SU-DHL-6 (cell line): ENCODE measurements at regions not wholly inside any gene's neighbourhood (a gene's known extent, or its start where the extent isn't known, plus 50 kb on each side); places are given as distances from the start of the nearest gene placed in this dataset.

Source experiments
- H2AFZ ChIP-seq: fragments of 200-600 bp; sonication (generic); 2 replicates; pipeline ENCODE4 v1.6.1; 2014; ENCODE audit warnings: low read depth, mild to moderate bottlenecking, moderate library complexity, mixed read lengths, antibody characterized with exemption, low read length; ENCODE audit not compliant: severe bottlenecking
- H3F3A ChIP-seq: fragments of 200-600 bp; shearing (Covaris generic); 2 replicates; pipeline ENCODE4 v1.6.0; 2016; ENCODE audit warnings: antibody characterized with exemption, mild to moderate bottlenecking; ENCODE audit not compliant: insufficient read depth
- H3K27ac ChIP-seq: fragments of 200-600 bp; sonication (generic); 2 replicates; pipeline ENCODE4 v1.5.1; 2016; ENCODE audit warnings: low read depth, mild to moderate bottlenecking, low read length, moderate library complexity, mixed read lengths
- H3K27me3 ChIP-seq: fragments of 200-600 bp; sonication (generic), shearing (Covaris generic); 2 replicates; pipeline ENCODE4 v1.6.0; 2014; ENCODE audit warnings: mild to moderate bottlenecking, low read length
- H3K36me3 ChIP-seq: fragments of 200-600 bp; sonication (generic); 2 replicates; pipeline ENCODE4 v1.6.1; 2014; ENCODE audit warnings: mild to moderate bottlenecking, low read length, mixed read lengths
- H3K4me2 ChIP-seq: fragments of 300-600, 200-600 bp; shearing (Covaris generic), sonication (generic); 2 replicates; pipeline ENCODE4 v1.6.0; 2014; ENCODE audit warnings: low read length, low read depth, mild to moderate bottlenecking; ENCODE audit not compliant: poor library complexity, severe bottlenecking
- H3K4me3 ChIP-seq: fragments of 200-600 bp; sonication (generic); 2 replicates; pipeline ENCODE4 v1.5.1; 2014; ENCODE audit warnings: antibody characterized with exemption, low read length, mild to moderate bottlenecking, mixed read lengths; ENCODE audit not compliant: insufficient read depth, poor library complexity, severe bottlenecking
- H3K79me2 ChIP-seq: fragments of 200-600 bp; sonication (generic); 2 replicates; pipeline ENCODE4 v1.6.1; 2014; ENCODE audit warnings: mild to moderate bottlenecking, low read length, moderate library complexity; ENCODE audit not compliant: insufficient read depth
- H3K9ac ChIP-seq: fragments of 200-600 bp; sonication (generic); 2 replicates; pipeline ENCODE4 v1.7.0; 2014; ENCODE audit warnings: mild to moderate bottlenecking, low read length
- H3K9me2 ChIP-seq: fragments of 200-600 bp; sonication (generic); replicated peaks from 2 replicates; pipeline ENCODE4 v1.6.1; 2014; ENCODE audit warnings: low read length; ENCODE audit not compliant: insufficient read depth
- H3K9me3 ChIP-seq: fragments of 200-600 bp; sonication (generic); 2 replicates; pipeline ENCODE4 v1.6.1; 2014; ENCODE audit warnings: low read length, mixed read lengths; ENCODE audit not compliant: insufficient read depth
- H4K20me1 ChIP-seq: fragments of 200-600 bp; sonication (generic); 2 replicates; pipeline ENCODE4 v1.6.1; 2014; ENCODE audit warnings: low read depth, mild to moderate bottlenecking, antibody characterized with exemption, low read length, moderate library complexity, mixed read lengths
- EZH2phosphoT487 ChIP-seq: fragments of 200-600 bp; sonication (generic), shearing (Covaris generic); conservative IDR thresholded peaks from 2 replicates; pipeline ENCODE4 v1.6.1; 2018; ENCODE audit warnings: mild to moderate bottlenecking, antibody characterized with exemption, low read length, moderate library complexity, mixed read lengths
- TF ChIP-seq, protein P1 (sequence below): fragments of 200-600 bp; sonication (generic); IDR thresholded peaks from one replicate; pipeline ENCODE4 v1.5.1; 2017; ENCODE audit warnings: antibody characterized with exemption, mild to moderate bottlenecking, low read length, moderate library complexity; ENCODE audit not compliant: insufficient read depth, poor library complexity, severe bottlenecking

DNA sequence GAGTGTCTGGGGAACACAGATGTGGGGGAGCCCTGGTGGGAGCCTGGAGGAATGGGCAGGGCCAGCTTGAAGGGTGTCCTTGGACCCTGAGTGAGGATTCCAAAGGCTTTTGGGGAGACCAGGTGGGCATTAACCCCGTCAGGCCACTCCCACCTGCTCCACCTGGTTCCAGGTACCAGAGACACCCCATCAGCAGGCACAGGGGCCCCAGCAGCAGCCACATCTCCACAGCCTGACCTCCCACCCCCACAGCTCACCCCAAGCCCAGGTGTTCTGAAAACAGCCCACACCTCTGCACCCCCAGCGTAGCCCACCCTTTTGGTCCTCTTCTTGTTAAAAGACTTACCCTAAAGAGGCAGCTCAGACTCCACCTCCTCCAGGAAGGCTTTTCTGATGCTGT is 102.1 kb upstream of the PRR20G start:
- TF ChIP-seq, protein P1, sequence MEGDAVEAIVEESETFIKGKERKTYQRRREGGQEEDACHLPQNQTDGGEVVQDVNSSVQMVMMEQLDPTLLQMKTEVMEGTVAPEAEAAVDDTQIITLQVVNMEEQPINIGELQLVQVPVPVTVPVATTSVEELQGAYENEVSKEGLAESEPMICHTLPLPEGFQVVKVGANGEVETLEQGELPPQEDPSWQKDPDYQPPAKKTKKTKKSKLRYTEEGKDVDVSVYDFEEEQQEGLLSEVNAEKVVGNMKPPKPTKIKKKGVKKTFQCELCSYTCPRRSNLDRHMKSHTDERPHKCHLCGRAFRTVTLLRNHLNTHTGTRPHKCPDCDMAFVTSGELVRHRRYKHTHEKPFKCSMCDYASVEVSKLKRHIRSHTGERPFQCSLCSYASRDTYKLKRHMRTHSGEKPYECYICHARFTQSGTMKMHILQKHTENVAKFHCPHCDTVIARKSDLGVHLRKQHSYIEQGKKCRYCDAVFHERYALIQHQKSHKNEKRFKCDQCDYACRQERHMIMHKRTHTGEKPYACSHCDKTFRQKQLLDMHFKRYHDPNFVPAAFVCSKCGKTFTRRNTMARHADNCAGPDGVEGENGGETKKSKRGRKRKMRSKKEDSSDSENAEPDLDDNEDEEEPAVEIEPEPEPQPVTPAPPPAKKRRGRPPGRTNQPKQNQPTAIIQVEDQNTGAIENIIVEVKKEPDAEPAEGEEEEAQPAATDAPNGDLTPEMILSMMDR = no peak
- no peak for TF ChIP-seq EZH2phosphoT487
- H3K9me3 ChIP-seq = no peaks in the 10 kb centered on the region

DNA sequence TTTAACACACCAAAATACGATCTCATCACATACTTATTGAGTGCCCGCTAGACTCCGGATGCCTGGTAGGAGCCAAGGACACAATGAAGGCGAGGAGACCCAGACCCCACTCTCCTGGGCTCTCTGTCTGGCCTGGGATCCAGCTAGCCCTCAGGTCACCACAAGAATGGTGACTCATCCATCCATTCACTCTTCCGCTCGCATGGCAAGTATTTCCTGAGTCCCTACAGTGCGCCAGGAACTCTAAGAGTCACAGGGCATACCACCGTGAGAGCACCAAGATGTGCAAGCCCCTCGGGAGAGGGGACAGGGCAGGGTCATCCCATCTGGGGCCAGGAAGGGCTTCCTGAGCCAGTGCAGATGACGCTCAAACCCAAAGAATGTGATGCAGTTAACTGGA is 101.6 kb upstream of the PRR20G start:
- no peaks in the 10 kb centered on the region for H3K36me3 ChIP-seq
- H3K79me2 ChIP-seq = no peaks in the 10 kb centered on the region
- no peak overlapping the region for H3K9ac ChIP-seq
- H2AFZ ChIP-seq = no peak overlapping the region
- H3K27ac ChIP-seq = no peak overlapping the region
- no peaks in the 10 kb centered on the region for H4K20me1 ChIP-seq
- no peaks in the 10 kb centered on the region for H3K9me3 ChIP-seq
- no peaks in the 10 kb centered on the region for H3K9me2 ChIP-seq
- no peak overlapping the region for H3K4me2 ChIP-seq
- TF ChIP-seq, protein P1 = no peak
- TF ChIP-seq EZH2phosphoT487 = no peak
- no peaks in the 10 kb centered on the region for H3F3A ChIP-seq
- H3K4me3 ChIP-seq = no peak overlapping the region
- H3K27me3 ChIP-seq = no peaks in the 10 kb centered on the region

More for the DNA sequence above, 102.1 kb upstream of the PRR20G start:
- H3K27me3 ChIP-seq = no peaks in the 10 kb centered on the region
- no peak overlapping the region for H3K4me2 ChIP-seq
- H4K20me1 ChIP-seq = no peaks in the 10 kb centered on the region
- H3F3A ChIP-seq = no peaks in the 10 kb centered on the region
- H3K9me2 ChIP-seq = no peaks in the 10 kb centered on the region
- no peak overlapping the region for H2AFZ ChIP-seq
- no peaks in the 10 kb centered on the region for H3K79me2 ChIP-seq
- no peak overlapping the region for H3K27ac ChIP-seq
- no peak overlapping the region for H3K9ac ChIP-seq
- no peak overlapping the region for H3K4me3 ChIP-seq
- no peaks in the 10 kb centered on the region for H3K36me3 ChIP-seq

DNA sequence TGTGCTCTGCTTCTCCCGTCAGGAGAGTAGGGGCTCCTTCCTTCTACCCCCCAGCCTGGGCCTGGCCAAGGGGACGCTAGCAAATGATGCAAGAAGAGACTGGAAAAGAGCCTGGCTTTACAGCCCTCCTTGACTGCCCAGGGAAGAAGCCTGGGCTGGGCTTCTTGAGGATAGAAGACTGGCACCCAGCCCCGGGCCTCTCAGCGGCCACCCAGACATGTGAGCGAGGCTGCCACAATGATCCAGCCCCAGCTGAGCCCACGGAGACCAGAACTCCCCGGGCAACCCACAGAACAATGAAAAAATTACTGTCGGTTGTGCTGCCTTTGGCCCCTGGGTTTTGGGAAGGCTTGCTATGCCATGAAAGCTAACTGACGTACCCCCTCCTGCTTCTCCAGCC is 100.6 kb upstream of the PRR20G start:
- Histone ChIP-seq H3K79me2 (no peaks in the 10 kb centered on the region), H3K27me3 (no peaks in the 10 kb centered on the region), H3K4me2 (no peak overlapping the region)

More for the DNA sequence above, 100.6 kb upstream of the PRR20G start:
- TF ChIP-seq, protein P1 = no peak
- TF ChIP-seq EZH2phosphoT487 = no peak
- Histone ChIP-seq H3K27ac (no peak overlapping the region), H3K36me3 (no peaks in the 10 kb centered on the region), H3K4me3 (no peak overlapping the region), H3K9ac (no peak overlapping the region), H3K9me2 (no peaks in the 10 kb centered on the region), H3F3A (no peaks in the 10 kb centered on the region), H4K20me1 (no peaks in the 10 kb centered on the region), H3K9me3 (no peaks in the 10 kb centered on the region), H2AFZ (no peak overlapping the region)
